ENCODE measurements at regions not wholly inside any gene's neighbourhood (a gene's known extent, or its start where the extent isn't known, plus 50 kb on each side); places are given as distances from the start of the nearest gene placed in this dataset.
"Not testable (repeated sequence)": the region's sequence is repeated elsewhere in the genome, so short reads cannot be mapped to it uniquely, and the experiment has no call there.

- TF ChIP-seq, protein P1, sequence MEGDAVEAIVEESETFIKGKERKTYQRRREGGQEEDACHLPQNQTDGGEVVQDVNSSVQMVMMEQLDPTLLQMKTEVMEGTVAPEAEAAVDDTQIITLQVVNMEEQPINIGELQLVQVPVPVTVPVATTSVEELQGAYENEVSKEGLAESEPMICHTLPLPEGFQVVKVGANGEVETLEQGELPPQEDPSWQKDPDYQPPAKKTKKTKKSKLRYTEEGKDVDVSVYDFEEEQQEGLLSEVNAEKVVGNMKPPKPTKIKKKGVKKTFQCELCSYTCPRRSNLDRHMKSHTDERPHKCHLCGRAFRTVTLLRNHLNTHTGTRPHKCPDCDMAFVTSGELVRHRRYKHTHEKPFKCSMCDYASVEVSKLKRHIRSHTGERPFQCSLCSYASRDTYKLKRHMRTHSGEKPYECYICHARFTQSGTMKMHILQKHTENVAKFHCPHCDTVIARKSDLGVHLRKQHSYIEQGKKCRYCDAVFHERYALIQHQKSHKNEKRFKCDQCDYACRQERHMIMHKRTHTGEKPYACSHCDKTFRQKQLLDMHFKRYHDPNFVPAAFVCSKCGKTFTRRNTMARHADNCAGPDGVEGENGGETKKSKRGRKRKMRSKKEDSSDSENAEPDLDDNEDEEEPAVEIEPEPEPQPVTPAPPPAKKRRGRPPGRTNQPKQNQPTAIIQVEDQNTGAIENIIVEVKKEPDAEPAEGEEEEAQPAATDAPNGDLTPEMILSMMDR (IDR thresholded peaks at IDR 0.05): no peak
Observed at GRCh38 chr9:29176231-29176630, 1603.0 kb upstream of the C9orf72 start.

GRCh38 chr9:29176786-29177185 is 1603.5 kb upstream of the C9orf72 start:
- no peaks in the 10 kb centered on the region for H3K4me1 ChIP-seq
- no peak for ATAC-seq
- 48 to 67% methylated on average over 2 of the region's 2 CpGs for WGBS, 2 donors

More at GRCh38 chr9:29176231-29176630, 1603.0 kb upstream of the C9orf72 start:
- no peaks in the 10 kb centered on the region for H3K4me1 ChIP-seq
- ATAC-seq (no peak), DNase-seq (no peak)
- no peaks in the 10 kb centered on the region for H3K27me3 ChIP-seq
- WGBS, 2 donors: 38 to 43% methylated on average over 2 of the region's 2 CpGs
- H3K27ac ChIP-seq: no peak overlapping the region
- no peak overlapping the region for H3K4me3 ChIP-seq
- intact Hi-C loops (cut with DNase I): no loop called here
- H3K9me3 ChIP-seq: no peaks in the 10 kb centered on the region
- H3K36me3 ChIP-seq: no peaks in the 10 kb centered on the region

GRCh38 chr9:29183971-29184370 is 1610.7 kb upstream of the C9orf72 start:
- ATAC-seq: no peak
- TF ChIP-seq, protein P1 (IDR thresholded peaks at IDR 0.05): no peak
- H3K9me3 ChIP-seq: no peaks in the 10 kb centered on the region
- DNase-seq: no peak
- no peaks in the 10 kb centered on the region for H3K27me3 ChIP-seq
- 65 to 67% methylated on average over 3 of the region's 3 CpGs for WGBS, 2 donors
- no peak overlapping the region for H3K27ac ChIP-seq
- no peak overlapping the region for H3K4me3 ChIP-seq
- H3K36me3 ChIP-seq: no peaks in the 10 kb centered on the region
- no peaks in the 10 kb centered on the region for H3K4me1 ChIP-seq
- intact Hi-C loops (cut with DNase I): no loop called here

More at GRCh38 chr9:29176786-29177185, 1603.5 kb upstream of the C9orf72 start:
- Histone ChIP-seq H3K27me3 (no peaks in the 10 kb centered on the region), H3K36me3 (no peaks in the 10 kb centered on the region), H3K4me3 (no peak overlapping the region), H3K27ac (no peak overlapping the region), H3K9me3 (no peaks in the 10 kb centered on the region)
- no peak for DNase-seq
- intact Hi-C loops (cut with DNase I): no loop called here
- TF ChIP-seq, protein P1 (IDR thresholded peaks at IDR 0.05): no peak

DNA sequence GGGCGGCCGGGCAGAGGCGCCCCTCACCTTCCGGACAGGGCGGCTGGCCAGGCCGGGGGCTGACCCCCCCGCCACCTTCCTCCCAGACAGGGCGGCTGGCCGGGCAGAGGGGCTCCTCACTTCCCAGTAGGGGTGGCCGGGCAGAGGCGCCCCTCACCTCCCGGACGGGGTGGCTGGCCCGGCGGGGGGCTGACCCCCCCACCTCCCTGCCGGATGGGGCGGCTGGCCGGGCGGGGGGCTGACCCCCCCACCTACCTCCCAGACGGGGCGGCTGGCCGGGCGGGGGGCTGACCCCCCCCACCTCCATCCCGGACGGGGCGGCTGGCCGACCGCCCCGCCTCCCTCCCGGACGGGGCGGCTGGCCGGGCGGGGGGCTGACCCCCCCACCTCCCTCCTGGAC is 1615.5 kb upstream of the C9orf72 start:
- H3K9me3 ChIP-seq; DNase-seq; intact Hi-C loops (cut with DNase I); H3K27me3 ChIP-seq; H3K27ac ChIP-seq; ATAC-seq; H3K4me1 ChIP-seq; H3K36me3 ChIP-seq; H3K4me3 ChIP-seq: not testable (repeated sequence)
- WGBS, 2 donors: 97% methylated on average over 22 of the region's 34 CpGs; no CpG with 5 or more reads in 1 of the 2 donors

GRCh38 chr9:29189221-29189620 is 1615.9 kb upstream of the C9orf72 start:
- 94 to 96% methylated on average over 23 to 32 of the region's 33 CpGs for WGBS, 2 donors
- H3K27ac ChIP-seq; H3K9me3 ChIP-seq; intact Hi-C loops (cut with DNase I); H3K36me3 ChIP-seq; H3K4me3 ChIP-seq; ATAC-seq; H3K4me1 ChIP-seq; H3K27me3 ChIP-seq; DNase-seq: not testable (repeated sequence)
